IMR-90 (cell line): ENCODE measurements at regions not wholly inside any gene's neighbourhood (a gene's known extent, or its start where the extent isn't known, plus 50 kb on each side); places are given as distances from the start of the nearest gene placed in this dataset.

ENCODE experiments used
- ATAC-seq: fragments of 200-7000 bp; cut with Tn5 transposase; 2 replicates; pipeline ENCODE4 v1.9.1; 2020; ENCODE audit warnings: low read depth, mild to moderate bottlenecking, moderate library complexity
- BruUV-seq: library from RNA; stranded (reverse); fragments of 400-500 nt; replicated peaks from 2 replicates; lab custom pipeline; 2021; lab: Mats Ljungman, UMichigan
- CTCF ChIA-PET: fragments of 300-600 bp; formaldehyde crosslinking; extraction: SDS; loops from one replicate; lab custom pipeline; 2021; ENCODE audit warnings: antibody characterized with exemption; lab: Yijun Ruan, JAX
- POLR2A ChIA-PET: fragments of 300-600 bp; sonication (Branson Sonifier 250); formaldehyde crosslinking; loops from one replicate; lab custom pipeline; 2022; ENCODE audit warnings: antibody characterized with exemption; ENCODE audit not compliant: unreplicated experiment; lab: Charles Lee
- DNase-seq: peaks from one replicate; pipeline ENCODE4 v3.0.0; 2013
- H2AFZ ChIP-seq: replicated peaks from 2 replicates; pipeline ENCODE3; 2013; ENCODE audit warnings: low read length, mild to moderate bottlenecking; ENCODE audit not compliant: poor library complexity
- H2AK5ac ChIP-seq: 2 replicates; pipeline ENCODE4 v1.6.1; 2013; ENCODE audit warnings: low read depth, low read length, inconsistent platforms
- H2AK9ac ChIP-seq: replicated peaks from 2 replicates; pipeline ENCODE3; 2013; ENCODE audit warnings: mild to moderate bottlenecking, low read depth, low read length, moderate library complexity; ENCODE audit not compliant: poor library complexity
- H2BK120ac ChIP-seq: 2 replicates; pipeline ENCODE4 v1.6.1; 2013; ENCODE audit warnings: low read depth, low read length, inconsistent platforms
- H2BK15ac ChIP-seq: 3 replicates; pipeline ENCODE4 v1.6.1; 2013; ENCODE audit warnings: low read depth, low read length, inconsistent platforms
- H2BK20ac ChIP-seq: 2 replicates; pipeline ENCODE4 v1.6.1; 2013; ENCODE audit warnings: low read depth, mild to moderate bottlenecking, inconsistent platforms, low read length, moderate library complexity
- H2BK5ac ChIP-seq: 2 replicates; pipeline ENCODE4 v1.6.1; 2013; ENCODE audit warnings: mild to moderate bottlenecking, low read depth, low read length, inconsistent platforms; ENCODE audit not compliant: poor library complexity, severe bottlenecking
- H3K14ac ChIP-seq: replicated peaks from 2 replicates; pipeline ENCODE4 v1.6.1; 2013; ENCODE audit warnings: low read depth, low read length, inconsistent platforms
- H3K18ac ChIP-seq: 2 replicates; pipeline ENCODE4 v1.6.1; 2013; ENCODE audit warnings: low read depth, low read length, control low read depth
- H3K23ac ChIP-seq: 2 replicates; pipeline ENCODE4 v1.6.1; 2013; ENCODE audit warnings: low read depth, low read length, inconsistent platforms
- H3K27ac ChIP-seq: 2 replicates; pipeline ENCODE4 v1.5.1; 2013; ENCODE audit warnings: mild to moderate bottlenecking, control low read depth, low read length; ENCODE audit not compliant: insufficient read depth
- H3K27me3 ChIP-seq: 2 replicates; pipeline ENCODE4 v1.6.1; 2013; ENCODE audit warnings: low read length; ENCODE audit not compliant: control insufficient read depth, insufficient read depth
- H3K36me3 ChIP-seq: 2 replicates; pipeline ENCODE4 v1.6.1; 2013; ENCODE audit warnings: low read length, mixed read lengths; ENCODE audit not compliant: control insufficient read depth, insufficient read depth
- H3K4ac ChIP-seq: 2 replicates; pipeline ENCODE4 v1.6.1; 2013; ENCODE audit warnings: low read depth, low read length, inconsistent platforms
- H3K4me1 ChIP-seq: 2 replicates; pipeline ENCODE4 v1.6.1; 2013; ENCODE audit warnings: low read length, mixed read lengths; ENCODE audit not compliant: control insufficient read depth, insufficient read depth
- H3K4me2 ChIP-seq: 2 replicates; pipeline ENCODE4 v1.6.1; 2013; ENCODE audit warnings: low read depth, mild to moderate bottlenecking, control low read depth, low read length, moderate library complexity
- H3K4me3 ChIP-seq: 2 replicates; pipeline ENCODE4 v1.5.1; 2013; ENCODE audit warnings: low read depth, mild to moderate bottlenecking, control low read depth, low read length, moderate library complexity; ENCODE audit not compliant: insufficient read depth
- H3K56ac ChIP-seq: 2 replicates; pipeline ENCODE4 v1.6.1; 2013; ENCODE audit warnings: low read length, inconsistent platforms; ENCODE audit not compliant: insufficient read depth; ENCODE audit errors: extremely low read depth
- H3K79me1 ChIP-seq, 2 experiments: 2 replicates each; pipeline ENCODE4 v1.6.1; 2013; ENCODE audit warnings: low read length in 2 of 2, inconsistent platforms in 1 of 2, low read depth in 1 of 2
- H3K9ac ChIP-seq: 2 replicates; pipeline ENCODE4 v1.6.1; 2013; ENCODE audit warnings: low read depth, low read length, control low read depth
- H3K9me1 ChIP-seq: 2 replicates; pipeline ENCODE4 v1.6.1; 2013; ENCODE audit warnings: low read length, inconsistent platforms; ENCODE audit not compliant: insufficient read depth
- H3K9me3 ChIP-seq: 2 replicates; pipeline ENCODE4 v1.6.1; 2013; ENCODE audit warnings: low read length; ENCODE audit not compliant: control insufficient read depth, insufficient read depth
- H4K20me1 ChIP-seq: 2 replicates; pipeline ENCODE4 v1.6.1; 2013; ENCODE audit warnings: low read length, inconsistent platforms; ENCODE audit not compliant: insufficient read depth
- H4K5ac ChIP-seq: 2 replicates; pipeline ENCODE4 v1.6.1; 2013; ENCODE audit warnings: mild to moderate bottlenecking, low read depth, low read length, control low read depth
- H4K8ac ChIP-seq, 2 experiments: 2 replicates each; pipeline ENCODE4 v1.6.1; 2013; ENCODE audit warnings: low read depth in 2 of 2, low read length in 2 of 2, control low read depth in 1 of 2, inconsistent platforms in 1 of 2
- H4K91ac ChIP-seq: 2 replicates; pipeline ENCODE4 v1.6.1; 2013; ENCODE audit warnings: low read depth, low read length, inconsistent platforms; ENCODE audit not compliant: insufficient read depth
- BHLHE40 ChIP-seq: fragments of 150-350 bp; IDR thresholded peaks from 2 replicates; pipeline ENCODE4 v1.6.1; 2016; ENCODE audit warnings: mild to moderate bottlenecking, low read depth, low read length
- CEBPB ChIP-seq: IDR thresholded peaks from 2 replicates; pipeline ENCODE4 v1.6.1; 2012; ENCODE audit warnings: low read depth, low read length, improper control_type of control experiment
- CHD1 ChIP-seq: IDR thresholded peaks from 2 replicates; pipeline ENCODE4 v1.6.1; 2012; ENCODE audit warnings: low read depth, low read length, improper control_type of control experiment
- FOS ChIP-seq: fragments of 150-350 bp; IDR thresholded peaks from 2 replicates; pipeline ENCODE4 v1.6.1; 2016; ENCODE audit warnings: low read depth, low read length
- NFE2L2 ChIP-seq: fragments of 150-350 bp; IDR thresholded peaks from 2 replicates; pipeline ENCODE4 v1.6.1; 2016; ENCODE audit warnings: low read depth, mild to moderate bottlenecking, low read length
- RCOR1 ChIP-seq: IDR thresholded peaks from 2 replicates; pipeline ENCODE4 v1.6.1; 2012; ENCODE audit warnings: mild to moderate bottlenecking, low read length, improper control_type of control experiment; ENCODE audit not compliant: insufficient replicate concordance
- RFX5 ChIP-seq: IDR thresholded peaks from 2 replicates; pipeline ENCODE4 v1.8.0; 2012; ENCODE audit warnings: low read depth, mild to moderate bottlenecking, low read length, moderate library complexity
- SMC3 ChIP-seq: fragments of 150-350 bp; IDR thresholded peaks from 2 replicates; pipeline ENCODE4 v1.6.1; 2016; ENCODE audit warnings: low read depth, mild to moderate bottlenecking, antibody characterized with exemption, low read length, moderate library complexity
- WGBS, 2 experiments: methylation state at CpG; one replicate each; pipeline versions ENCODE4 v1.1.5 to v1.1.7; 2013; ENCODE audit warnings: missing lambda C conversion rate in 2 of 2; ENCODE audit not compliant: insufficient read length in 1 of 2; ENCODE audit errors: extremely low coverage in 2 of 2; 5-methylcytosine and 5-hydroxymethylcytosine counted together
- dilution Hi-C: fragments of 300-500 bp; cut with HindIII; formaldehyde crosslinking; loops from one replicate; pipeline ENCODE4 v1.14.3; 2018; ENCODE audit warnings: low sequenced_read_pairs; ENCODE audit not compliant: unreplicated experiment
- in situ Hi-C: fragments of 300-500 bp; cut with MboI; formaldehyde crosslinking; loops from 3 replicates; pipeline ENCODE4 v1.14.3; 2019; ENCODE audit warnings: low sequenced_read_pairs, inconsistent platforms, mixed read lengths
- intact Hi-C: fragments of 100-400 bp; cut with micrococcal nuclease; formaldehyde crosslinking; loops from 2 replicates; pipeline ENCODE4 v1.10.0; 2022
- TF ChIP-seq, protein P1 (sequence below): fragments of 150-350 bp; IDR thresholded peaks from 2 replicates; pipeline ENCODE4 v1.6.1; 2017; ENCODE audit warnings: mild to moderate bottlenecking, antibody characterized with exemption, low read length, low read depth
- TF ChIP-seq, protein P2 (sequence below): fragments of 150-350 bp; IDR thresholded peaks from 2 replicates; pipeline ENCODE4 v1.6.1; 2016; ENCODE audit warnings: low read depth, mild to moderate bottlenecking, low read length, moderate library complexity, borderline replicate concordance

DNA sequence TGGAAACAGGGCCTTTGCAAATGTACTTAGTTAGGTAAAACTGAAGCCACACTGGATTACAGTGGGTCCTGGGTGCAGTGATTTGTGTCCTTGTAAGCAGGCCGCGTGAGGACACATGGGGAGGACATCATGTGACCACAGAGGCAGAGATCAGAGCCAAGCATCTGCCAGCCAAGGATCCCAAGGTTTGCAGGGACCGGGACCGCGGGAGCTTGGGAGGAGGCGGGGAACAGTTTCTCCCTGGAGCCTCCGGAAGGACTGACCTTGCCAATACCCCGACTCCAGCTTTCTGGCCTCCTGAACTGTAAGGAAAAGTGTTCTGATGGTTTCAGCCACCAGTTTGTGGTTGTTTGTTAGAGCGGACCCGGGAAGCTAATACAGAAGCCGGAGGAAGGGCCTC lies 500.9 kb downstream of the PREX1 start:
- BruUV-seq, result no TSS peak
- ATAC-seq, result no peak
- 31% methylated on average over 3 of the region's 11 CpGs; no CpG with 5 or more reads in 1 of the 2 experiments for WGBS, 2 experiments

More for the DNA sequence above, 500.9 kb downstream of the PREX1 start:
- H3K14ac ChIP-seq, result no peak overlapping the region
- H3K27me3 ChIP-seq, result peaks cover 20% of the 10 kb centered on the region
- H2AK9ac ChIP-seq, result no peak overlapping the region
- POLR2A ChIA-PET, result no interaction called here
- H2BK15ac ChIP-seq, result no peak overlapping the region
- H2BK120ac ChIP-seq, result no peak overlapping the region
- H4K91ac ChIP-seq, result no peak overlapping the region
- no peaks in the 10 kb centered on the region for H3K9me3 ChIP-seq
- H3K23ac ChIP-seq, result no peak overlapping the region
- H3K4me3 ChIP-seq, result no peak overlapping the region
- TF ChIP-seq CHD1, result no peak
- no peak for TF ChIP-seq FOS
- TF ChIP-seq NFE2L2, result no peak
- TF ChIP-seq, protein P1, sequence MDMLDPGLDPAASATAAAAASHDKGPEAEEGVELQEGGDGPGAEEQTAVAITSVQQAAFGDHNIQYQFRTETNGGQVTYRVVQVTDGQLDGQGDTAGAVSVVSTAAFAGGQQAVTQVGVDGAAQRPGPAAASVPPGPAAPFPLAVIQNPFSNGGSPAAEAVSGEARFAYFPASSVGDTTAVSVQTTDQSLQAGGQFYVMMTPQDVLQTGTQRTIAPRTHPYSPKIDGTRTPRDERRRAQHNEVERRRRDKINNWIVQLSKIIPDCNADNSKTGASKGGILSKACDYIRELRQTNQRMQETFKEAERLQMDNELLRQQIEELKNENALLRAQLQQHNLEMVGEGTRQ, result no peak
- no peak for TF ChIP-seq CEBPB
- no peak for TF ChIP-seq RFX5
- no peak for TF ChIP-seq SMC3
- TF ChIP-seq, protein P2, sequence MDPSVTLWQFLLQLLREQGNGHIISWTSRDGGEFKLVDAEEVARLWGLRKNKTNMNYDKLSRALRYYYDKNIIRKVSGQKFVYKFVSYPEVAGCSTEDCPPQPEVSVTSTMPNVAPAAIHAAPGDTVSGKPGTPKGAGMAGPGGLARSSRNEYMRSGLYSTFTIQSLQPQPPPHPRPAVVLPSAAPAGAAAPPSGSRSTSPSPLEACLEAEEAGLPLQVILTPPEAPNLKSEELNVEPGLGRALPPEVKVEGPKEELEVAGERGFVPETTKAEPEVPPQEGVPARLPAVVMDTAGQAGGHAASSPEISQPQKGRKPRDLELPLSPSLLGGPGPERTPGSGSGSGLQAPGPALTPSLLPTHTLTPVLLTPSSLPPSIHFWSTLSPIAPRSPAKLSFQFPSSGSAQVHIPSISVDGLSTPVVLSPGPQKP, result no peak
- no peak for TF ChIP-seq RCOR1
- TF ChIP-seq BHLHE40, result no peak
- H3K4me2 ChIP-seq, result no peak overlapping the region
- H3K27ac ChIP-seq, result no peak overlapping the region
- 0 out of 2 replicates have a peak, but pooled peaks cover 2% of the 10 kb centered on the region for H3K4me1 ChIP-seq
- no peak overlapping the region for H2BK20ac ChIP-seq
- CTCF ChIA-PET, result no interaction called here
- H4K8ac ChIP-seq, result no peak overlapping the region
- dilution Hi-C loops, result no loop called here
- no peak overlapping the region for H4K5ac ChIP-seq
- intact Hi-C loops, result no loop called here
- no peaks in the 10 kb centered on the region for H4K20me1 ChIP-seq
- no peak overlapping the region for H3K4ac ChIP-seq
- H3K9ac ChIP-seq, result no peak overlapping the region
- no peak overlapping the region for H3K56ac ChIP-seq
- no peak overlapping the region for H3K18ac ChIP-seq
- no peaks in the 10 kb centered on the region for H3K79me1 ChIP-seq
- DNase-seq, result no peak
- no peak overlapping the region for H2BK5ac ChIP-seq
- H3K9me1 ChIP-seq, result no peaks in the 10 kb centered on the region
- no peaks in the 10 kb centered on the region for H3K36me3 ChIP-seq
- H2AFZ ChIP-seq, result no peak overlapping the region
- H2AK5ac ChIP-seq, result no peak overlapping the region
- in situ Hi-C loops, result no loop called here
